Mesodermal cell (in vitro differentiated cells): ENCODE measurements at regions not wholly inside any gene's neighbourhood (a gene's known extent, or its start where the extent isn't known, plus 50 kb on each side); places are given as distances from the start of the nearest gene placed in this dataset.

ENCODE experiments used
- H3K27ac ChIP-seq: 2 replicates; pipeline ENCODE4 v1.7.0; 2013; ENCODE audit warnings: mild to moderate bottlenecking, low read depth, low read length, moderate library complexity; ENCODE audit not compliant: severe bottlenecking
- H3K36me3 ChIP-seq: 2 replicates; pipeline ENCODE4 v1.7.1; 2013; ENCODE audit warnings: mild to moderate bottlenecking, low read length, moderate library complexity; ENCODE audit not compliant: control insufficient read depth, insufficient read depth
- H3K4me1 ChIP-seq: one replicate; pipeline ENCODE4 v1.7.1; 2013; ENCODE audit warnings: mild to moderate bottlenecking, low read length; ENCODE audit not compliant: insufficient read depth, control insufficient read depth, poor library complexity, severe bottlenecking
- H3K4me3 ChIP-seq: 2 replicates; pipeline ENCODE4 v1.7.0; 2013; ENCODE audit warnings: low read length, control low read depth, mild to moderate bottlenecking; ENCODE audit not compliant: insufficient read depth, poor library complexity, severe bottlenecking; ENCODE audit errors: extremely low read depth
- H3K9me3 ChIP-seq: 2 replicates; pipeline ENCODE4 v1.7.1; 2013; ENCODE audit warnings: mild to moderate bottlenecking, low read length, moderate library complexity; ENCODE audit not compliant: control insufficient read depth
- WGBS, 2 experiments: methylation state at CpG; one replicate each; pipeline ENCODE4 v1.1.5; 2013; ENCODE audit warnings: missing lambda C conversion rate in 2 of 2; ENCODE audit not compliant: insufficient coverage in 2 of 2; 5-methylcytosine and 5-hydroxymethylcytosine counted together

- no peak overlapping the region for H3K27ac ChIP-seq
- H3K9me3 ChIP-seq = no peaks in the 10 kb centered on the region
- H3K4me1 ChIP-seq = peaks cover 5% of the 10 kb centered on the region
- WGBS, 2 experiments = 80 to 86% methylated on average over 2 to 6 of the region's 6 CpGs
- H3K4me3 ChIP-seq = no peak overlapping the region
- H3K36me3 ChIP-seq = no peaks in the 10 kb centered on the region
Measured at GRCh38 chr3:59446775-59447465, 397.1 kb upstream of the CFAP20DC start.

- WGBS, 2 experiments = 80 to 83% methylated on average over 1 of the region's 2 CpGs
- H3K4me1 ChIP-seq = peaks cover 5% of the 10 kb centered on the region
- H3K27ac ChIP-seq = no peak overlapping the region
- no peak overlapping the region for H3K4me3 ChIP-seq
- H3K9me3 ChIP-seq = no peaks in the 10 kb centered on the region
- H3K36me3 ChIP-seq = no peaks in the 10 kb centered on the region
Measured at GRCh38 chr3:59444676-59445075, 394.9 kb upstream of the CFAP20DC start.

- Histone ChIP-seq H3K27ac (no peak overlapping the region), H3K4me3 (no peak overlapping the region), H3K36me3 (no peaks in the 10 kb centered on the region), H3K4me1 (peaks cover 5% of the 10 kb centered on the region), H3K9me3 (no peaks in the 10 kb centered on the region)
- whole genome bisulfite sequencing, 2 experiments = 67% methylated on average over 1 of the region's 1 CpG; no CpG with 5 or more reads in 1 of the 2 experiments
Measured at GRCh38 chr3:59444294-59444671, 394.5 kb upstream of the CFAP20DC start.

- Histone ChIP-seq H3K27ac (no peak overlapping the region), H3K4me3 (no peak overlapping the region), H3K36me3 (no peaks in the 10 kb centered on the region), H3K9me3 (no peaks in the 10 kb centered on the region), H3K4me1 (peaks cover 5% of the 10 kb centered on the region)
- 83 to 86% methylated on average over 5 to 6 of the region's 6 CpGs for WGBS, 2 experiments
Measured at GRCh38 chr3:59443618-59444293, 393.9 kb upstream of the CFAP20DC start.

- Histone ChIP-seq H3K9me3 (no peaks in the 10 kb centered on the region), H3K27ac (no peak overlapping the region), H3K4me1 (peaks cover 5% of the 10 kb centered on the region), H3K36me3 (no peaks in the 10 kb centered on the region), H3K4me3 (no peak overlapping the region)
- WGBS, 2 experiments = 52 to 60% methylated on average over 5 to 6 of the region's 6 CpGs
Measured at GRCh38 chr3:59442046-59442445, 392.2 kb upstream of the CFAP20DC start.

- WGBS, 2 experiments = 53 to 56% methylated on average over 2 to 4 of the region's 5 CpGs
- H3K9me3 ChIP-seq = no peaks in the 10 kb centered on the region
- H3K4me1 ChIP-seq = no peaks in the 10 kb centered on the region
- H3K4me3 ChIP-seq = no peak overlapping the region
- H3K27ac ChIP-seq = no peak overlapping the region
- H3K36me3 ChIP-seq = no peaks in the 10 kb centered on the region
Measured at GRCh38 chr3:59440285-59441028, 390.6 kb upstream of the CFAP20DC start.

- H3K36me3 ChIP-seq = no peaks in the 10 kb centered on the region
- no peak overlapping the region for H3K4me3 ChIP-seq
- no peaks in the 10 kb centered on the region for H3K4me1 ChIP-seq
- 86 to 96% methylated on average over 4 to 5 of the region's 5 CpGs for WGBS, 2 experiments
- H3K27ac ChIP-seq = no peak overlapping the region
- peaks cover 4% of the 10 kb centered on the region for H3K9me3 ChIP-seq
Measured at GRCh38 chr3:59438492-59438891, 388.7 kb upstream of the CFAP20DC start.

- Histone ChIP-seq H3K4me1 (no peaks in the 10 kb centered on the region), H3K36me3 (no peaks in the 10 kb centered on the region), H3K4me3 (no peak overlapping the region), H3K9me3 (peaks cover 8% of the 10 kb centered on the region), H3K27ac (peak overlapping the region; percentile 5)
- no CpG with 5 or more reads among the region's 2 CpGs for WGBS, 2 experiments
Measured at GRCh38 chr3:59436164-59436958, 386.5 kb upstream of the CFAP20DC start.

GRCh38 chr3:59433546-59433945, 383.7 kb upstream of the CFAP20DC start:
- Histone ChIP-seq H3K4me1 (no peaks in the 10 kb centered on the region), H3K4me3 (no peak overlapping the region), H3K36me3 (no peaks in the 10 kb centered on the region), H3K9me3 (peaks cover 8% of the 10 kb centered on the region), H3K27ac (no peak overlapping the region)
- WGBS, 2 experiments = 83% methylated on average over 1 of the region's 4 CpGs

- no peaks in the 10 kb centered on the region for H3K36me3 ChIP-seq
- H3K4me3 ChIP-seq = no peak overlapping the region
- 90 to 97% methylated on average over 2 to 4 of the region's 6 CpGs for WGBS, 2 experiments
- H3K27ac ChIP-seq = peak overlapping the region; percentile 23
- no peaks in the 10 kb centered on the region for H3K4me1 ChIP-seq
- H3K9me3 ChIP-seq = peaks cover 8% of the 10 kb centered on the region
Measured at GRCh38 chr3:59432665-59433064, 382.8 kb upstream of the CFAP20DC start.
